Urinary bladder (tissue), 3 donors: ENCODE measurements at regions not wholly inside any gene's neighbourhood (a gene's known extent, or its start where the extent isn't known, plus 50 kb on each side); places are given as distances from the start of the nearest gene placed in this dataset.

ENCODE experiments used
- DNase-seq: peaks from one replicate; pipeline ENCODE4 v3.0.0-alpha.2; 2015; ENCODE audit errors: extremely low spot score
- H3K27ac ChIP-seq: one replicate; pipeline ENCODE4 v1.5.1; 2013; ENCODE audit warnings: low read depth, mild to moderate bottlenecking, moderate library complexity
- H3K36me3 ChIP-seq: one replicate; pipeline ENCODE4 v1.6.1; 2013; ENCODE audit warnings: mild to moderate bottlenecking, moderate library complexity; ENCODE audit not compliant: insufficient read depth
- H3K4me1 ChIP-seq: one replicate; pipeline ENCODE4 v1.6.1; 2013; ENCODE audit warnings: mild to moderate bottlenecking, moderate library complexity; ENCODE audit not compliant: insufficient read depth
- H3K4me3 ChIP-seq: one replicate; pipeline ENCODE4 v1.5.1; 2013; ENCODE audit warnings: low read depth, low read length
- WGBS: extraction: QIAGEN DNeasy Blood & Tissue Kit; methylation state at CpG from one replicate; pipeline ENCODE4 v1.1.7; 2013; 5-methylcytosine and 5-hydroxymethylcytosine counted together
- donor health status: healthy with polysubstance abuse.
- donor health status: healthy.

GRCh38 chr4:23260511-23260910 lies 567.8 kb downstream of the GBA3 start:
- H3K4me1 ChIP-seq, result no peaks in the 10 kb centered on the region
- H3K36me3 ChIP-seq, result no peaks in the 10 kb centered on the region
- H3K4me3 ChIP-seq, result no peak overlapping the region
- no peak for DNase-seq
- H3K27ac ChIP-seq, result no peak overlapping the region
- 94% methylated on average over 1 of the region's 1 CpG for WGBS

- Histone ChIP-seq H3K36me3 (no peaks in the 10 kb centered on the region), H3K27ac (no peak overlapping the region), H3K4me3 (no peak overlapping the region), H3K4me1 (no peaks in the 10 kb centered on the region)
- no peak for DNase-seq
- 60% methylated on average over 3 of the region's 3 CpGs for WGBS
These were observed 552.6 kb downstream of the GBA3 start for GRCh38 chr4:23245203-23245832.

- DNase-seq, result no peak
- Histone ChIP-seq H3K36me3 (no peaks in the 10 kb centered on the region), H3K4me1 (no peaks in the 10 kb centered on the region), H3K4me3 (no peak overlapping the region), H3K27ac (no peak overlapping the region)
- 67% methylated on average over 2 of the region's 2 CpGs for WGBS
These were observed 550.2 kb downstream of the GBA3 start for GRCh38 chr4:23242962-23243361.

- WGBS, result 85% methylated on average over 5 of the region's 5 CpGs
- Histone ChIP-seq H3K27ac (no peak overlapping the region), H3K4me3 (no peak overlapping the region), H3K36me3 (no peaks in the 10 kb centered on the region), H3K4me1 (no peaks in the 10 kb centered on the region)
- no peak for DNase-seq
These were observed 548.7 kb downstream of the GBA3 start for GRCh38 chr4:23241408-23241807.

GRCh38 chr4:23238848-23239247 lies 546.1 kb downstream of the GBA3 start:
- no peaks in the 10 kb centered on the region for H3K4me1 ChIP-seq
- no peaks in the 10 kb centered on the region for H3K36me3 ChIP-seq
- WGBS, result 68% methylated on average over 2 of the region's 2 CpGs
- DNase-seq, result no peak
- no peak overlapping the region for H3K4me3 ChIP-seq
- H3K27ac ChIP-seq, result no peak overlapping the region

GRCh38 chr4:23237771-23238170 lies 545.0 kb downstream of the GBA3 start:
- Histone ChIP-seq H3K27ac (no peak overlapping the region), H3K4me1 (no peaks in the 10 kb centered on the region)

GRCh38 chr4:23235628-23236390 lies 543.1 kb downstream of the GBA3 start:
- 21% methylated on average over 5 of the region's 5 CpGs for WGBS
- DNase-seq, result no peak
- Histone ChIP-seq H3K4me1 (no peaks in the 10 kb centered on the region), H3K36me3 (no peaks in the 10 kb centered on the region), H3K27ac (no peak overlapping the region), H3K4me3 (no peak overlapping the region)

More at GRCh38 chr4:23237771-23238170, 545.0 kb downstream of the GBA3 start:
- Histone ChIP-seq H3K4me3 (no peak overlapping the region), H3K36me3 (no peaks in the 10 kb centered on the region)
- WGBS, result 27% methylated on average over 3 of the region's 3 CpGs
- DNase-seq, result no peak

GRCh38 chr4:23234716-23235115 lies 542.0 kb downstream of the GBA3 start:
- no peak overlapping the region for H3K27ac ChIP-seq
- DNase-seq, result no peak
- 93% methylated on average over 4 of the region's 4 CpGs for WGBS
- H3K4me1 ChIP-seq, result no peaks in the 10 kb centered on the region
- H3K4me3 ChIP-seq, result no peak overlapping the region
- no peaks in the 10 kb centered on the region for H3K36me3 ChIP-seq

GRCh38 chr4:23234018-23234417 lies 541.3 kb downstream of the GBA3 start:
- WGBS, result 32% methylated on average over 2 of the region's 2 CpGs
- Histone ChIP-seq H3K4me3 (no peak overlapping the region), H3K27ac (no peak overlapping the region), H3K36me3 (no peaks in the 10 kb centered on the region), H3K4me1 (no peaks in the 10 kb centered on the region)
- no peak for DNase-seq

- 67% methylated on average over 1 of the region's 1 CpG for WGBS
- Histone ChIP-seq H3K27ac (no peak overlapping the region), H3K4me3 (no peak overlapping the region), H3K36me3 (no peaks in the 10 kb centered on the region), H3K4me1 (no peaks in the 10 kb centered on the region)
- no peak for DNase-seq
These were observed 540.9 kb downstream of the GBA3 start for GRCh38 chr4:23233596-23233995.

GRCh38 chr4:23232987-23233386 lies 540.2 kb downstream of the GBA3 start:
- H3K27ac ChIP-seq, result no peak overlapping the region
- no peak overlapping the region for H3K4me3 ChIP-seq
- 81% methylated on average over 2 of the region's 2 CpGs for WGBS
- DNase-seq, result no peak
- no peaks in the 10 kb centered on the region for H3K4me1 ChIP-seq
- no peaks in the 10 kb centered on the region for H3K36me3 ChIP-seq

GRCh38 chr4:23225564-23225963 lies 532.8 kb downstream of the GBA3 start:
- Histone ChIP-seq H3K4me1 (no peaks in the 10 kb centered on the region), H3K4me3 (no peak overlapping the region), H3K27ac (no peak overlapping the region), H3K36me3 (no peaks in the 10 kb centered on the region)
- WGBS, result 69% methylated on average over 1 of the region's 1 CpG
- no peak for DNase-seq

- 57% methylated on average over 4 of the region's 4 CpGs for WGBS
- Histone ChIP-seq H3K36me3 (no peaks in the 10 kb centered on the region), H3K27ac (no peak overlapping the region), H3K4me3 (no peak overlapping the region), H3K4me1 (no peaks in the 10 kb centered on the region)
- no peak for DNase-seq
These were observed 532.1 kb downstream of the GBA3 start for GRCh38 chr4:23224684-23225420.

GRCh38 chr4:23220911-23221310 lies 528.2 kb downstream of the GBA3 start:
- no peak for DNase-seq
- 61% methylated on average over 2 of the region's 2 CpGs for WGBS
- no peak overlapping the region for H3K27ac ChIP-seq
- H3K36me3 ChIP-seq, result no peaks in the 10 kb centered on the region
- no peaks in the 10 kb centered on the region for H3K4me1 ChIP-seq
- no peak overlapping the region for H3K4me3 ChIP-seq
